ENCODE measurements at regions not wholly inside any gene's neighbourhood (a gene's known extent, or its start where the extent isn't known, plus 50 kb on each side); places are given as distances from the start of the nearest gene placed in this dataset.

DNA sequence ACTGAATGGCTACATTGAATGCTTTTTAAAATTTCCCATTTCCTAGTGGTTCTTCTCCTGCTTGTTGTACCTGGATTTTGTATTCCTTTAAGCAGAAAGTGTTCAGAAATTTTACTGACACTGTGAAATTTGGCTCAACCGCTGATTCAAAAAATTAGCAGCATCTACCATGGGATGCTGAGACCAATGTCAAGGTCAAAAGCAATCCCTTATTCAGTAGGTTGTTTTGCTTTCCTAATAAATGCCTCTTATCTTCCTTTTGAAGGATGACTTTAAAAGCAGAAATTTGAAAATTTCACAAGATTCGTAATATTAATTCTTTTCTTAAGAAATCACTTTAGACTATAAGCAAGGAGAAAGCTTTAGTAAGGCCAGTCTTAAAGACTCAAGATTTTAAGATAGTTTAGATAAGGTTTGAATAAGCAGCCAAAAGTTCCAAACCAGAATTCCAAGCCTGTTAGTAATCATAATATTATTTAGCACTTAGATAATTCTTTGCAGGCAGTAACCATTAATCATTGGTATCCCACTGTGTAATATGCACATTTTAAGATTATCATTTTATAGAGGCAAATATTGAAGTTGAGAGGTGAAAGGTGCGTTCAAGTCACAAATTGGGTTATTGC lies 508.8 kb downstream of the ANKRD50 start:
- TF ChIP-seq, protein P1, sequence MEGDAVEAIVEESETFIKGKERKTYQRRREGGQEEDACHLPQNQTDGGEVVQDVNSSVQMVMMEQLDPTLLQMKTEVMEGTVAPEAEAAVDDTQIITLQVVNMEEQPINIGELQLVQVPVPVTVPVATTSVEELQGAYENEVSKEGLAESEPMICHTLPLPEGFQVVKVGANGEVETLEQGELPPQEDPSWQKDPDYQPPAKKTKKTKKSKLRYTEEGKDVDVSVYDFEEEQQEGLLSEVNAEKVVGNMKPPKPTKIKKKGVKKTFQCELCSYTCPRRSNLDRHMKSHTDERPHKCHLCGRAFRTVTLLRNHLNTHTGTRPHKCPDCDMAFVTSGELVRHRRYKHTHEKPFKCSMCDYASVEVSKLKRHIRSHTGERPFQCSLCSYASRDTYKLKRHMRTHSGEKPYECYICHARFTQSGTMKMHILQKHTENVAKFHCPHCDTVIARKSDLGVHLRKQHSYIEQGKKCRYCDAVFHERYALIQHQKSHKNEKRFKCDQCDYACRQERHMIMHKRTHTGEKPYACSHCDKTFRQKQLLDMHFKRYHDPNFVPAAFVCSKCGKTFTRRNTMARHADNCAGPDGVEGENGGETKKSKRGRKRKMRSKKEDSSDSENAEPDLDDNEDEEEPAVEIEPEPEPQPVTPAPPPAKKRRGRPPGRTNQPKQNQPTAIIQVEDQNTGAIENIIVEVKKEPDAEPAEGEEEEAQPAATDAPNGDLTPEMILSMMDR (IDR thresholded peaks at IDR 0.05): no peak
- TF ChIP-seq POLR2A (IDR thresholded peaks at IDR 0.05): no peak
